NCI-H345 (cell line): ENCODE measurements at regions not wholly inside any gene's neighbourhood (a gene's known extent, or its start where the extent isn't known, plus 50 kb on each side); places are given as distances from the start of the nearest gene placed in this dataset.
"Not testable (repeated sequence)": the region's sequence is repeated elsewhere in the genome, so short reads cannot be mapped to it uniquely, and the experiment has no call there.

Source experiments
- DNase-seq: peaks from one replicate; lab custom pipeline; 2025; lab: John Stamatoyannopoulos, UW

GRCh38 chr3:194014756-194015155 lies 121.2 kb upstream of the HES1 start:
- no peak for DNase-seq

- DNase-seq = no peak
Observed at GRCh38 chr3:194019398-194020165, 116.4 kb upstream of the HES1 start.

- DNase-seq = no peak
Observed at GRCh38 chr3:194022052-194022451, 113.9 kb upstream of the HES1 start.

- no peak for DNase-seq
Observed at GRCh38 chr3:194022816-194023215, 113.1 kb upstream of the HES1 start.

- DNase-seq = peak; percentile 65
Observed at GRCh38 chr3:194023501-194024280, 112.3 kb upstream of the HES1 start.

- no peak for DNase-seq
Observed at GRCh38 chr3:194025119-194025518, 110.8 kb upstream of the HES1 start.

GRCh38 chr3:194025951-194026350 lies 110.0 kb upstream of the HES1 start:
- no peak for DNase-seq

GRCh38 chr3:194028434-194029004 lies 107.4 kb upstream of the HES1 start:
- no peak for DNase-seq

- no peak for DNase-seq
Observed at GRCh38 chr3:194029846-194030245, 106.1 kb upstream of the HES1 start.

GRCh38 chr3:194030372-194030771 lies 105.6 kb upstream of the HES1 start:
- DNase-seq = peak; percentile 67

GRCh38 chr3:194031349-194031748 lies 104.6 kb upstream of the HES1 start:
- DNase-seq = no peak

- DNase-seq = no peak
Observed at GRCh38 chr3:194031867-194032635, 103.9 kb upstream of the HES1 start.

GRCh38 chr3:194032828-194033435 lies 103.0 kb upstream of the HES1 start:
- DNase-seq = no peak

- DNase-seq = no peak
Observed at GRCh38 chr3:194034346-194035336, 101.3 kb upstream of the HES1 start.

- DNase-seq = no peak
Observed at GRCh38 chr3:194035406-194036138, 100.4 kb upstream of the HES1 start.

GRCh38 chr3:194036842-194037241 lies 99.1 kb upstream of the HES1 start:
- DNase-seq = no peak

- DNase-seq = not testable (repeated sequence)
Observed at GRCh38 chr3:194038346-194038745, 97.6 kb upstream of the HES1 start.

GRCh38 chr3:194038960-194039359 lies 97.0 kb upstream of the HES1 start:
- DNase-seq = no peak

- DNase-seq = no peak
Observed at GRCh38 chr3:194040516-194041273, 95.3 kb upstream of the HES1 start.
